Ascending aorta (tissue), 2 donors: ENCODE measurements at regions not wholly inside any gene's neighbourhood (a gene's known extent, or its start where the extent isn't known, plus 50 kb on each side); places are given as distances from the start of the nearest gene placed in this dataset.

Source experiments
- DNase-seq, 2 donors: peaks; one replicate each; pipeline ENCODE4 v3.0.0-alpha.2; 2019; ENCODE audit warnings: low spot score in 2 of 2
- H3K27ac ChIP-seq, 2 donors: fragments of 200-600 bp; sonication (generic); one replicate each; pipeline ENCODE4 v1.5.1; 2016 to 2017; ENCODE audit warnings: mild to moderate bottlenecking in 1 of 2
- H3K27me3 ChIP-seq: fragments of 200-600 bp; sonication (generic); one replicate; pipeline ENCODE4 v1.5.1; 2017
- H3K36me3 ChIP-seq, 2 donors: fragments of 200-600 bp; sonication (generic); one replicate each; pipeline ENCODE4 v1.5.1; 2016
- H3K4me1 ChIP-seq, 2 donors: fragments of 200-600 bp; sonication (generic); one replicate each; pipeline ENCODE4 v1.5.1; 2016 to 2017; ENCODE audit warnings: mild to moderate bottlenecking in 1 of 2
- H3K4me3 ChIP-seq, 2 donors: fragments of 200-600 bp; sonication (generic); one replicate each; pipeline ENCODE4 v1.5.1; 2016 to 2017; ENCODE audit warnings: mild to moderate bottlenecking in 1 of 2
- H3K9me3 ChIP-seq, 2 donors: fragments of 200-600 bp; sonication (generic); one replicate each; pipeline ENCODE4 v1.5.1; 2016
- intact Hi-C: fragments of 100-400 bp; cut with DNase I; formaldehyde crosslinking; loops from one replicate; pipeline ENCODE4 v1.15.1; 2023
- TF ChIP-seq, protein P1 (sequence below), 3 experiments: fragments of 200-600 bp in 2 of 3; fragments of 450-650 bp in 1 of 3; sonication (generic) in 2 of 3; IDR thresholded peaks; one replicate each; pipeline ENCODE4 v1.5.1; 2016 to 2019; ENCODE audit warnings: antibody characterized with exemption in 3 of 3, mild to moderate bottlenecking in 1 of 3, moderate library complexity in 1 of 3

DNA sequence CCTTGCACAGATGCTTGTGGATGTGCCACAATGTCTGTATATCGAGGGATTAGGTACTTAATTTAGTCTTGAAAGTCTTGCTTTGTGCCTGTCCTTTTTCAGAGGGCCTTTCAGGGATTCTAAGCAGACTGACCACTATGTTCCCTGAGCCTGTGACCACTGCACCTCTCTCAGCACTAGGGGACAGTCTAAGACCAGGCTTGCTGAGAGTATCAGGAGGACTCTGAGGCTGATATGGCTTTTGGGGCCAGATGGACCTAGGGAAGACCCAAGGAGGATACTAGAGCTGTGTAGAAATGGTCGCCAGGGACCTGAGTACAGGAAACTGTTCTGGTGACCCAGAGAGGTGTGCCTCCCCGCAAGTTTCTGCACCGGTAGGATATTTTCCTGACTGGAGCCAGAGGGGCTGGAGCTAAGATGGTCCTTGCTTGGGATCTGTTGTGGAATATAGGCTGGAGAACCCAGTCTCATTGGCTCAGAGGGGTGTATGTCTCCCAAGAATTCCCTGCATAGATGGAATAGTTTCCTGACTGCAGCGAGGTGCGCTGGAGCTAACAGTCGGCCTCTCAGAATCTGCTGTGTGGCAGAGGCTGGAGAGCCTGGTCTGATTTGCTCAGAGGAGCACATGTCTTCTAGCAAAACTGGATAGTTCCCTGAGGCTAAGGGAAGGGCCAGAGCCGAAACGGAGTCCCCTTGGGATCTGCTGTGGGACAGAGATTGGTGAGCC lies 213.2 kb upstream of the DCBLD2 start:
- H3K9me3 ChIP-seq = no peaks in the 10 kb centered on the region
- H3K4me3 ChIP-seq = no peak overlapping the region
- peaks cover 0 to 3% of the 10 kb centered on the region in 2 donors for H3K4me1 ChIP-seq
- H3K36me3 ChIP-seq = no peaks in the 10 kb centered on the region
- no peak for DNase-seq
- TF ChIP-seq, protein P1, sequence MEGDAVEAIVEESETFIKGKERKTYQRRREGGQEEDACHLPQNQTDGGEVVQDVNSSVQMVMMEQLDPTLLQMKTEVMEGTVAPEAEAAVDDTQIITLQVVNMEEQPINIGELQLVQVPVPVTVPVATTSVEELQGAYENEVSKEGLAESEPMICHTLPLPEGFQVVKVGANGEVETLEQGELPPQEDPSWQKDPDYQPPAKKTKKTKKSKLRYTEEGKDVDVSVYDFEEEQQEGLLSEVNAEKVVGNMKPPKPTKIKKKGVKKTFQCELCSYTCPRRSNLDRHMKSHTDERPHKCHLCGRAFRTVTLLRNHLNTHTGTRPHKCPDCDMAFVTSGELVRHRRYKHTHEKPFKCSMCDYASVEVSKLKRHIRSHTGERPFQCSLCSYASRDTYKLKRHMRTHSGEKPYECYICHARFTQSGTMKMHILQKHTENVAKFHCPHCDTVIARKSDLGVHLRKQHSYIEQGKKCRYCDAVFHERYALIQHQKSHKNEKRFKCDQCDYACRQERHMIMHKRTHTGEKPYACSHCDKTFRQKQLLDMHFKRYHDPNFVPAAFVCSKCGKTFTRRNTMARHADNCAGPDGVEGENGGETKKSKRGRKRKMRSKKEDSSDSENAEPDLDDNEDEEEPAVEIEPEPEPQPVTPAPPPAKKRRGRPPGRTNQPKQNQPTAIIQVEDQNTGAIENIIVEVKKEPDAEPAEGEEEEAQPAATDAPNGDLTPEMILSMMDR (IDR thresholded peaks at IDR 0.05) = no peak
- no peak overlapping the region for H3K27ac ChIP-seq
- H3K27me3 ChIP-seq = no peaks in the 10 kb centered on the region
- intact Hi-C loops = no loop called here

DNA sequence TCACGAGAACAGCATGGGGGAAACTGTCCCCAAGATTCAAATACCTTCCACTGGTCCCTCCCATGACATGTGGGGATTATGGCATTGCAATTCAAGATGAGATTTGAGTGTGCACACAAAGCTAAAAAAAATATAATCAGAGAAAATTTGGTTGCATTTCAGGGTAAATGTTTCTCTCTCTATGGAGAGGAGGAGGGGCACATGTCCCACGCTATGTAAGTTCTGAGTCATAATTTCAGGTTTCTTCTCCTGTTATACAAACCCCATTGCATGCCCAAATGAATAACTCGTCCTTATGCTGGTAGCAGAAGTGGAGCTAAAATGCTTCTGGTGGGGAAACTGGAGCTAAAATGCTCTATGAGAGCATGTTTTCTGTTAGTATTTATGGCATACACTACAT lies 209.7 kb upstream of the DCBLD2 start:
- DNase-seq = no peak
- TF ChIP-seq, protein P1 (IDR thresholded peaks at IDR 0.05) = no peak
- no peaks in the 10 kb centered on the region for H3K27me3 ChIP-seq
- no peak overlapping the region for H3K4me3 ChIP-seq
- no peaks in the 10 kb centered on the region for H3K36me3 ChIP-seq
- H3K4me1 ChIP-seq = peaks cover 0 to 3% of the 10 kb centered on the region in 2 donors
- no peaks in the 10 kb centered on the region for H3K9me3 ChIP-seq
- intact Hi-C loops = no loop called here
- H3K27ac ChIP-seq = no peak overlapping the region

DNA sequence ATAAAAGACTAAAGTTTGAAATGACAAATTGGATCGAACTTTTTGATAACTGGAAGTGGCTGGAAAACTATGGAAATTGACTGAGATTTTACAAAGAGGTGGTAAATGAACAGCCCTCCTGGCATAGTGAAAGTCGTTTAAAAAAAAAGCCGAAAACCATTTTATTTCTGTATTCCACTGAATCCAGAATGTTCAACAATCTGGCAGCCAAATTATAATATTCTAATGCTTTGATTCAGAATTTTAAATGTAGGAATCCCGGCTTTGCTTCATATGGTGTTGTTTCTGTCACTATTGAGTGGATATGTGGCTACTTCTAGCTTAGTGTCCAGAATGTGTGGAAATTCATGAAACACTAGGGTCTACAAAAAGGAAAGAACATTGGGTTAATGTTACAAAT lies 208.9 kb upstream of the DCBLD2 start:
- TF ChIP-seq, protein P1 (IDR thresholded peaks at IDR 0.05) = no peak
- no peaks in the 10 kb centered on the region for H3K27me3 ChIP-seq
- intact Hi-C loops = no loop called here
- no peaks in the 10 kb centered on the region for H3K9me3 ChIP-seq
- no peak overlapping the region for H3K4me3 ChIP-seq
- no peak for DNase-seq
- no peaks in the 10 kb centered on the region for H3K36me3 ChIP-seq
- no peak overlapping the region for H3K27ac ChIP-seq
- peaks cover 0 to 3% of the 10 kb centered on the region in 2 donors for H3K4me1 ChIP-seq

DNA sequence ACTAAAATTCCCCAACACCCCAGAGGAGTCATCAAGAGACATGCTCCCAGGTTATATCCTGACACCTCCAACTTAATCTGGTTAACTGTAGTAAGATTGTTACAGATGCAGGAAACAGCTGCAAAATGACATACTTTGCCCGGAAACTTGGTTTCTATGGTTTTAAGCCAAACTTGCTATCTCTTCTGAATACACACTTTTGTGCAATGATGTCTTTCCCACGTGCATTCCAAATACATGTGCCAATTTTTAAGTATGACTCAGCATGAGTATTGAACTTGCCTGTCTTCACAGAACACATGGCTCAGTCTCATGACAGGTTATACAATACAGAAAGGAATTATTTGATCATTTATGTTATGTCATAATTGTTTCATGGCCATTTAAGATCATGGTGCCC lies 207.0 kb upstream of the DCBLD2 start:
- H3K9me3 ChIP-seq = no peaks in the 10 kb centered on the region
- H3K27ac ChIP-seq = no peak overlapping the region
- H3K4me1 ChIP-seq = peaks cover 0 to 3% of the 10 kb centered on the region in 2 donors
- DNase-seq = no peak
- TF ChIP-seq, protein P1 (IDR thresholded peaks at IDR 0.05) = no peak
- no peaks in the 10 kb centered on the region for H3K36me3 ChIP-seq
- intact Hi-C loops = no loop called here
- no peak overlapping the region for H3K4me3 ChIP-seq
- no peaks in the 10 kb centered on the region for H3K27me3 ChIP-seq

DNA sequence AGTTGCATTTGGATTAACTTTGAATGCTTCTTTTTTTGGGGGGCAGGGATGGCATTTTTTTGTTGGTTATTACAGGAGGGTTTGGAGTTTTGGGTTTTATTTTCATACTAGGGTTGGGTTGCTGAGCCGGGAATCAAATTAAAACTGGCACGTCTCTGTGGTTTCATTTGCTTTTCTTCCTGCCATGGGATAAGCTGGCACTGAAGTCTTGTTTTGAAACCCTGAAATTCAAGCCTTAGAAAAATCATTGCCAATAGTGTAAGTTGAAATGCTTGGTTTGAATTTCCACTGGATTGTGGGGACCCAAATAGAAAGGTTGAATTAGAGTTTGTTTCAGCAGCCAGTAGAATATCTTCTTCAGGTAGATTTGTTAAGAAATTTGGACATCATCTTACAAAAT lies 193.1 kb upstream of the DCBLD2 start:
- no peak overlapping the region for H3K4me3 ChIP-seq
- H3K4me1 ChIP-seq = peaks cover 0 to 5% of the 10 kb centered on the region in 2 donors
- intact Hi-C loops = no loop called here
- TF ChIP-seq, protein P1 (IDR thresholded peaks at IDR 0.05) = no peak
- H3K27ac ChIP-seq = peak overlapping the region; percentile 54 to 56
- H3K36me3 ChIP-seq = no peaks in the 10 kb centered on the region
- H3K9me3 ChIP-seq = no peaks in the 10 kb centered on the region
- no peak for DNase-seq
- no peaks in the 10 kb centered on the region for H3K27me3 ChIP-seq
